Fibroblast of lung (primary cell): ENCODE measurements at regions not wholly inside any gene's neighbourhood (a gene's known extent, or its start where the extent isn't known, plus 50 kb on each side); places are given as distances from the start of the nearest gene placed in this dataset.
"Not testable (repeated sequence)": the region's sequence is repeated elsewhere in the genome, so short reads cannot be mapped to it uniquely, and the experiment has no call there.

Experiments
- DNase-seq, 2 donors: peaks; one replicate each; pipeline versions ENCODE4 v3.0.0 to v3.0.0-alpha.2; 2010; ENCODE audit warnings: low read depth in 2 of 2
- H2AFZ ChIP-seq: 2 replicates; pipeline ENCODE4 v1.5.1; 2012; ENCODE audit warnings: low read length, control low read depth, inconsistent platforms
- H3K27ac ChIP-seq: 2 replicates; pipeline ENCODE4 v1.5.1; 2011; ENCODE audit warnings: low read length, control low read depth; ENCODE audit not compliant: insufficient read depth
- H3K27me3 ChIP-seq: 2 replicates; pipeline ENCODE4 v1.5.1; 2011; ENCODE audit warnings: mild to moderate bottlenecking, low read length; ENCODE audit not compliant: control insufficient read depth, insufficient read depth
- H3K36me3 ChIP-seq: 2 replicates; pipeline ENCODE4 v1.5.1; 2011; ENCODE audit warnings: low read length; ENCODE audit not compliant: control insufficient read depth, insufficient read depth
- H3K4me1 ChIP-seq: 2 replicates; pipeline ENCODE4 v1.5.1; 2011; ENCODE audit warnings: low read length; ENCODE audit not compliant: control insufficient read depth, insufficient read depth; ENCODE audit errors: extremely low read depth
- H3K4me2 ChIP-seq: 2 replicates; pipeline ENCODE4 v1.5.1; 2011; ENCODE audit warnings: low read length, control low read depth; ENCODE audit not compliant: insufficient read depth; ENCODE audit errors: extremely low read depth
- H3K4me3 ChIP-seq, 4 experiments: fragments of 200-600 bp in 1 of 4; sonication (generic) in 1 of 4; replicated peaks in 1 of 4; 2 replicates each; pipeline ENCODE4 v1.5.1; 2011 to 2016; ENCODE audit warnings: low read length in 4 of 4, low read depth in 3 of 4, mild to moderate bottlenecking in 3 of 4, control low read depth in 2 of 4, inconsistent platforms in 1 of 4, mixed read lengths in 1 of 4; ENCODE audit not compliant: insufficient read depth in 1 of 4; ENCODE audit errors: control extremely low read depth in 1 of 4
- H3K79me2 ChIP-seq: 2 replicates; pipeline ENCODE4 v1.5.1; 2012; ENCODE audit warnings: mild to moderate bottlenecking, low read length, inconsistent platforms; ENCODE audit not compliant: control insufficient read depth, insufficient read depth
- H3K9ac ChIP-seq: 2 replicates; pipeline ENCODE4 v1.5.1; 2011; ENCODE audit warnings: mild to moderate bottlenecking, low read length, control low read depth; ENCODE audit not compliant: insufficient read depth
- H3K9me3 ChIP-seq: 2 replicates; pipeline ENCODE4 v1.5.1; 2012; ENCODE audit warnings: low read depth, low read length; ENCODE audit not compliant: control insufficient read depth, insufficient read depth
- H4K20me1 ChIP-seq: 2 replicates; pipeline ENCODE4 v1.5.1; 2011; ENCODE audit warnings: low read length; ENCODE audit not compliant: control insufficient read depth, insufficient read depth; ENCODE audit errors: extremely low read depth
- EZH2 ChIP-seq: IDR thresholded peaks from 2 replicates; pipeline ENCODE4 v1.5.1; 2012; ENCODE audit warnings: low read length, control low read depth, mild to moderate bottlenecking; ENCODE audit errors: missing control alignments
- TF ChIP-seq, protein P1 (sequence below), 2 donors: IDR thresholded peaks in 1 of 2; conservative IDR thresholded peaks in 1 of 2; 1 replicate in 1 of 2; 2 replicates in 1 of 2; pipeline ENCODE4 v1.5.1; 2011 to 2012; ENCODE audit warnings: low read length in 2 of 2, control low read depth in 1 of 2, inconsistent platforms in 1 of 2, low read depth in 1 of 2, mild to moderate bottlenecking in 1 of 2

DNA sequence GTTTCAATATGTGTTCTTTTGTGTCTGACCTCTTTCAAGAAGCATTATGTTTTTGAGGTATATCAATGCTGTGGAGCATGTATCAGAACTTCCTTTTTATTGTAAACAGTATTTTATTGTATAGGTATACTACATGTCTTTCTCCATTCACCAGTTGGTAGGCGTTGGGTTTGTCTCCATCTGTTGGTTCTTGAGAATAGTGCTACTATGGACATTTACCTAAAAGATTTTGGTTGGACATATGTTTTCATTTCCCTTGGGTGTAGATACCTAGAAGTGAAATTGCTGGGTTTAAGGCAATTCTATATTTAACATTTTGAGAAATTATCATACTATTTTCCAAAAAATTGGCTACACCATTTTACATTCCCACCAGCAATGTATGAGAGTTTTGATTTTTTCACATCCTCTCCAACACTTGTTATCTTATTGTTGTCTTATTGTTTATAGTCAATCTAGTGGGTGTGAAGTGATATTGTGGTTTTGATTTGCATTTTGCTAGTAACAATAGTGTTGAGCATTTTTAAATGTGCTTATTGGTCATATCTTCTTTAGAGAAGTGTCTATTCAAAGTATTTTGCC is 409.2 kb downstream of the IPO8 start:
- no peak overlapping the region for H3K9ac ChIP-seq
- no peak overlapping the region for H3K4me3 ChIP-seq
- H4K20me1 ChIP-seq: no peaks in the 10 kb centered on the region
- TF ChIP-seq, protein P1, sequence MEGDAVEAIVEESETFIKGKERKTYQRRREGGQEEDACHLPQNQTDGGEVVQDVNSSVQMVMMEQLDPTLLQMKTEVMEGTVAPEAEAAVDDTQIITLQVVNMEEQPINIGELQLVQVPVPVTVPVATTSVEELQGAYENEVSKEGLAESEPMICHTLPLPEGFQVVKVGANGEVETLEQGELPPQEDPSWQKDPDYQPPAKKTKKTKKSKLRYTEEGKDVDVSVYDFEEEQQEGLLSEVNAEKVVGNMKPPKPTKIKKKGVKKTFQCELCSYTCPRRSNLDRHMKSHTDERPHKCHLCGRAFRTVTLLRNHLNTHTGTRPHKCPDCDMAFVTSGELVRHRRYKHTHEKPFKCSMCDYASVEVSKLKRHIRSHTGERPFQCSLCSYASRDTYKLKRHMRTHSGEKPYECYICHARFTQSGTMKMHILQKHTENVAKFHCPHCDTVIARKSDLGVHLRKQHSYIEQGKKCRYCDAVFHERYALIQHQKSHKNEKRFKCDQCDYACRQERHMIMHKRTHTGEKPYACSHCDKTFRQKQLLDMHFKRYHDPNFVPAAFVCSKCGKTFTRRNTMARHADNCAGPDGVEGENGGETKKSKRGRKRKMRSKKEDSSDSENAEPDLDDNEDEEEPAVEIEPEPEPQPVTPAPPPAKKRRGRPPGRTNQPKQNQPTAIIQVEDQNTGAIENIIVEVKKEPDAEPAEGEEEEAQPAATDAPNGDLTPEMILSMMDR (conservative IDR thresholded peaks at IDR 0.05 in 1 of 2, IDR thresholded peaks at IDR 0.05 in 1 of 2; ENCODE audit: low read depth in 1 of 2, low read length in 2 of 2): peak; percentile 42 to 75
- no peak for TF ChIP-seq EZH2
- no peak overlapping the region for H3K27ac ChIP-seq
- H3K27me3 ChIP-seq: no peaks in the 10 kb centered on the region
- H3K4me1 ChIP-seq: no peaks in the 10 kb centered on the region
- no peaks in the 10 kb centered on the region for H3K36me3 ChIP-seq
- peak; percentile 36 to 68 for DNase-seq
- no peaks in the 10 kb centered on the region for H3K9me3 ChIP-seq
- H2AFZ ChIP-seq: no peak overlapping the region
- H3K4me2 ChIP-seq: no peak overlapping the region
- no peaks in the 10 kb centered on the region for H3K79me2 ChIP-seq

- H3K9me3 ChIP-seq: no peaks in the 10 kb centered on the region
- H3K9ac ChIP-seq: no peak overlapping the region
- no peaks in the 10 kb centered on the region for H3K27me3 ChIP-seq
- H3K4me1 ChIP-seq: no peaks in the 10 kb centered on the region
- H2AFZ ChIP-seq: no peak overlapping the region
- H3K36me3 ChIP-seq: no peaks in the 10 kb centered on the region
- no peak overlapping the region for H3K27ac ChIP-seq
- H3K4me3 ChIP-seq: no peak overlapping the region
- no peaks in the 10 kb centered on the region for H4K20me1 ChIP-seq
- no peak overlapping the region for H3K4me2 ChIP-seq
- no peaks in the 10 kb centered on the region for H3K79me2 ChIP-seq
- TF ChIP-seq, protein P1 (conservative IDR thresholded peaks at IDR 0.05 in 1 of 2, IDR thresholded peaks at IDR 0.05 in 1 of 2; ENCODE audit: low read depth in 1 of 2, low read length in 2 of 2): no peak
- TF ChIP-seq EZH2: no peak
- DNase-seq: no peak
Measured at GRCh38 chr12:30278401-30278800, 417.3 kb downstream of the IPO8 start.

DNA sequence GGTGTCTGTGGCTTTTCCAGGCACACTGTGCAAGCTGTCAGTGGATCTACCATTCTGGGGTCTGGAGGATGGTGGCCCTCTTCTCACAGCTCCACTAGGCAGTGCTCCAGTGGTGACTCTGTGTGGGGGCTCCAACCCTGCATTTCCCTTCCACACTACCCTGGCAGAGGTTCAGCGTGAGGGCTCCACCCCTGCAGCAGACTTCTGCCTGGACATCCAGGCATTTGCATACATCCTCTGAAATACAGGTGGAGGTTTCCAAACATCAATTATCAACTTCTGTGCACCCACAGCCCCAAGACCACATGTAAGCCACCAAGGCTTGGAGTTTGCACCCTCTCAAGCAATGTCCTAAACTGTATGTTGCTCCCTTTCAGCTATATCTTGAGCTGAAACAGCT is 423.2 kb downstream of the IPO8 start:
- not testable (repeated sequence) for H3K9ac ChIP-seq, H3K36me3 ChIP-seq, H3K27me3 ChIP-seq, DNase-seq, H3K4me2 ChIP-seq, H3K9me3 ChIP-seq, H3K79me2 ChIP-seq, H3K4me1 ChIP-seq, H3K27ac ChIP-seq, H2AFZ ChIP-seq, H4K20me1 ChIP-seq, H3K4me3 ChIP-seq
